Endodermal cell (in vitro differentiated cells): ENCODE measurements at regions not wholly inside any gene's neighbourhood (a gene's known extent, or its start where the extent isn't known, plus 50 kb on each side); places are given as distances from the start of the nearest gene placed in this dataset.

Experiments
- DNase-seq: peaks from one replicate; pipeline ENCODE4 v3.0.0-alpha.2; 2017
- H3K27ac ChIP-seq: 2 replicates; pipeline ENCODE4 v1.5.1; 2013; ENCODE audit warnings: mild to moderate bottlenecking, low read depth, low read length, moderate library complexity
- H3K27me3 ChIP-seq: 2 replicates; pipeline ENCODE4 v1.6.1; 2013; ENCODE audit warnings: mild to moderate bottlenecking, low read length, moderate library complexity; ENCODE audit not compliant: insufficient read depth, control insufficient read depth, poor library complexity, severe bottlenecking
- H3K36me3 ChIP-seq: 2 replicates; pipeline ENCODE4 v1.7.0; 2013; ENCODE audit warnings: mild to moderate bottlenecking, low read length, moderate library complexity; ENCODE audit not compliant: control insufficient read depth, insufficient read depth
- H3K4me1 ChIP-seq: one replicate; pipeline ENCODE4 v1.7.0; 2013; ENCODE audit warnings: low read length; ENCODE audit not compliant: control insufficient read depth, insufficient read depth
- H3K4me3 ChIP-seq: 2 replicates; pipeline ENCODE4 v1.5.1; 2013; ENCODE audit warnings: mild to moderate bottlenecking, low read length, moderate library complexity
- H3K9ac ChIP-seq: 2 replicates; pipeline ENCODE4 v1.6.1; 2013; ENCODE audit warnings: mild to moderate bottlenecking, low read length, moderate library complexity; ENCODE audit not compliant: poor library complexity, severe bottlenecking; ENCODE audit errors: extremely low read depth
- H3K9me3 ChIP-seq: 2 replicates; pipeline ENCODE4 v1.6.1; 2013; ENCODE audit warnings: mild to moderate bottlenecking, low read length, moderate library complexity; ENCODE audit not compliant: control insufficient read depth
- H3K27ac Mint-ChIP-seq: 2 replicates; pipeline ENCODE4 v1.8.0; 2020; ENCODE audit warnings: mixed read lengths
- H3K27me3 Mint-ChIP-seq: 2 replicates; pipeline ENCODE4 v1.8.0; 2021; ENCODE audit warnings: mild to moderate bottlenecking, mixed read lengths; ENCODE audit not compliant: insufficient read depth
- H3K36me3 Mint-ChIP-seq: 2 replicates; pipeline ENCODE4 v1.8.0; 2020; ENCODE audit warnings: low read depth, mixed read lengths
- H3K4me1 Mint-ChIP-seq: 2 replicates; pipeline ENCODE4 v1.8.0; 2020; ENCODE audit warnings: mixed read lengths
- H3K4me3 Mint-ChIP-seq: 2 replicates; pipeline ENCODE4 v1.8.0; 2020; ENCODE audit warnings: mild to moderate bottlenecking, moderate library complexity, mixed read lengths
- H3K9me3 Mint-ChIP-seq: 2 replicates; pipeline ENCODE4 v1.8.0; 2020; ENCODE audit warnings: mild to moderate bottlenecking, mixed read lengths
- whole genome bisulfite sequencing, 2 experiments: methylation state at CpG; one replicate each; pipeline versions ENCODE4 v1.1.5 to v1.1.7; 2013; ENCODE audit warnings: missing lambda C conversion rate in 2 of 2, mixed read lengths in 1 of 2; ENCODE audit not compliant: insufficient coverage in 1 of 2, insufficient read length in 1 of 2; 5-methylcytosine and 5-hydroxymethylcytosine counted together
- TF ChIP-seq, protein P1 (sequence below): fragments of 200-600 bp; sonication (generic); conservative IDR thresholded peaks from 2 replicates; pipeline ENCODE4 v1.5.0; 2021; ENCODE audit warnings: antibody characterized with exemption, mild to moderate bottlenecking

- TF ChIP-seq, protein P1, sequence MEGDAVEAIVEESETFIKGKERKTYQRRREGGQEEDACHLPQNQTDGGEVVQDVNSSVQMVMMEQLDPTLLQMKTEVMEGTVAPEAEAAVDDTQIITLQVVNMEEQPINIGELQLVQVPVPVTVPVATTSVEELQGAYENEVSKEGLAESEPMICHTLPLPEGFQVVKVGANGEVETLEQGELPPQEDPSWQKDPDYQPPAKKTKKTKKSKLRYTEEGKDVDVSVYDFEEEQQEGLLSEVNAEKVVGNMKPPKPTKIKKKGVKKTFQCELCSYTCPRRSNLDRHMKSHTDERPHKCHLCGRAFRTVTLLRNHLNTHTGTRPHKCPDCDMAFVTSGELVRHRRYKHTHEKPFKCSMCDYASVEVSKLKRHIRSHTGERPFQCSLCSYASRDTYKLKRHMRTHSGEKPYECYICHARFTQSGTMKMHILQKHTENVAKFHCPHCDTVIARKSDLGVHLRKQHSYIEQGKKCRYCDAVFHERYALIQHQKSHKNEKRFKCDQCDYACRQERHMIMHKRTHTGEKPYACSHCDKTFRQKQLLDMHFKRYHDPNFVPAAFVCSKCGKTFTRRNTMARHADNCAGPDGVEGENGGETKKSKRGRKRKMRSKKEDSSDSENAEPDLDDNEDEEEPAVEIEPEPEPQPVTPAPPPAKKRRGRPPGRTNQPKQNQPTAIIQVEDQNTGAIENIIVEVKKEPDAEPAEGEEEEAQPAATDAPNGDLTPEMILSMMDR, result no peak
- H3K4me1 ChIP-seq, result peaks cover under 1% of the 10 kb centered on the region
- peaks cover 41% of the 10 kb centered on the region for H3K27me3 ChIP-seq
- Mint-ChIP-seq H3K36me3 (no peaks in the 10 kb centered on the region), H3K4me3 (no peak overlapping the region), H3K27ac (no peak overlapping the region), H3K9me3 (no peaks in the 10 kb centered on the region), H3K27me3 (peaks cover 31% of the 10 kb centered on the region), H3K4me1 (peaks cover 9% of the 10 kb centered on the region)
- no peaks in the 10 kb centered on the region for H3K36me3 ChIP-seq
- DNase-seq, result no peak
- H3K27ac ChIP-seq, result no peak overlapping the region
- H3K4me3 ChIP-seq, result no peak overlapping the region
- H3K9me3 ChIP-seq, result no peaks in the 10 kb centered on the region
- H3K9ac ChIP-seq, result no peak overlapping the region
Measured at GRCh38 chr11:130776061-130776419, 140.2 kb downstream of the SNX19 start.

DNA sequence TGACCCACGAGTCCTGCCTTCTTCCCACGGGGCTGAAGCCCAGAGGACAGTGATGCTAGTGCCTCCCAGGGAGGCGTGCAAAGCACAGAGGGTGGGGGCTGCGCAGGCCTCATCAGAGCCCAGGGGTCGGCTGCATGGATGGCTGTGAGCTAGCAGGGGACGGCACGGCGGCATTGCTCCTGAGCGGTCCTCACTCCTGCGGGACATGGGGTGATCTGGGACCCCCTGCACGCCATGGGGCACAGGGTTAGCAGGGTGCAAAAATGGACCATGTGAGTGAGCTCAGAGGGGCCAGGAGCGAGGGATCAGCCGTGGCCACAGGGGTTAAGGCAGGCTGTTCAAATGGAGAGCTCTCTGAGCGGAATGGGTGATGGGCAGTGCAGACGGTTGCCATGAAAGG is 138.3 kb downstream of the SNX19 start:
- Mint-ChIP-seq H3K27me3 (peaks cover 39% of the 10 kb centered on the region), H3K4me1 (peaks cover 15% of the 10 kb centered on the region), H3K36me3 (no peaks in the 10 kb centered on the region), H3K27ac (no peak overlapping the region), H3K4me3 (no peak overlapping the region), H3K9me3 (no peaks in the 10 kb centered on the region)
- no peaks in the 10 kb centered on the region for H3K36me3 ChIP-seq
- no peak overlapping the region for H3K9ac ChIP-seq
- TF ChIP-seq, protein P1, result no peak
- no peaks in the 10 kb centered on the region for H3K4me1 ChIP-seq
- no peak overlapping the region for H3K4me3 ChIP-seq
- H3K27ac ChIP-seq, result no peak overlapping the region
- DNase-seq, result peak; percentile 24
- peaks cover 61% of the 10 kb centered on the region for H3K27me3 ChIP-seq
- H3K9me3 ChIP-seq, result no peaks in the 10 kb centered on the region
- 90% methylated on average over 11 to 15 of the region's 15 CpGs for WGBS, 2 experiments

- peaks cover 67% of the 10 kb centered on the region for H3K27me3 ChIP-seq
- no peak overlapping the region for H3K27ac ChIP-seq
- TF ChIP-seq, protein P1, result no peak
- DNase-seq, result no peak
- peaks cover 11% of the 10 kb centered on the region for H3K4me1 Mint-ChIP-seq
- H3K9me3 ChIP-seq, result no peaks in the 10 kb centered on the region
- H3K4me3 Mint-ChIP-seq, result no peak overlapping the region
- H3K4me1 ChIP-seq, result no peaks in the 10 kb centered on the region
- no peak overlapping the region for H3K9ac ChIP-seq
- no peaks in the 10 kb centered on the region for H3K36me3 Mint-ChIP-seq
- H3K4me3 ChIP-seq, result no peak overlapping the region
- peaks cover 40% of the 10 kb centered on the region for H3K27me3 Mint-ChIP-seq
- no peaks in the 10 kb centered on the region for H3K36me3 ChIP-seq
- no peak overlapping the region for H3K27ac Mint-ChIP-seq
- no peaks in the 10 kb centered on the region for H3K9me3 Mint-ChIP-seq
Measured at GRCh38 chr11:130778705-130779104, 137.6 kb downstream of the SNX19 start.
